HL-60 (cell line): ENCODE measurements at regions not wholly inside any gene's neighbourhood (a gene's known extent, or its start where the extent isn't known, plus 50 kb on each side); places are given as distances from the start of the nearest gene placed in this dataset.

ENCODE experiments used
- DNase-seq, 2 experiments: peaks; one replicate each; pipeline ENCODE4 v3.0.0-alpha.2; 2010 to 2020; ENCODE audit warnings: low read depth in 1 of 2, low spot score in 1 of 2
- H3K27ac ChIP-seq: fragments of 250-450 bp; sonication (Bioruptor Pico); replicated peaks from 2 replicates; pipeline ENCODE4 v1.5.1; 2020; ENCODE audit warnings: mild to moderate bottlenecking, moderate library complexity
- H3K27me3 ChIP-seq: fragments of 250-450 bp; sonication (Bioruptor Pico); 2 replicates; pipeline ENCODE4 v1.5.1; 2021; ENCODE audit warnings: mild to moderate bottlenecking, moderate library complexity; ENCODE audit not compliant: insufficient read depth, poor library complexity, severe bottlenecking
- H3K4me3 ChIP-seq: replicated peaks from 2 replicates; pipeline ENCODE4 v1.5.1; 2011; ENCODE audit warnings: mild to moderate bottlenecking, control low read depth, low read length; ENCODE audit not compliant: insufficient read depth
- CTCF ChIP-seq: IDR thresholded peaks from one replicate; pipeline ENCODE4 v1.5.1; 2011; ENCODE audit warnings: low read length, control low read depth, inconsistent platforms; ENCODE audit not compliant: insufficient read depth
- GABPA ChIP-seq: IDR thresholded peaks from 2 replicates; pipeline ENCODE4 v1.6.1; 2012; ENCODE audit warnings: low read depth
- POLR2AphosphoS5 ChIP-seq: IDR thresholded peaks from 2 replicates; pipeline ENCODE4 v1.6.1; 2012; ENCODE audit warnings: low read depth
- SPI1 ChIP-seq: IDR thresholded peaks from 2 replicates; pipeline ENCODE4 v1.6.1; 2012; ENCODE audit warnings: low read depth, mild to moderate bottlenecking, borderline replicate concordance
- TF ChIP-seq, protein P1 (sequence below): IDR thresholded peaks from 2 replicates; pipeline ENCODE4 v1.6.1; 2012; ENCODE audit warnings: low read depth; ENCODE audit not compliant: insufficient replicate concordance

- H3K27ac ChIP-seq = no peak overlapping the region
- DNase-seq = no peak
- H3K27me3 ChIP-seq = no peaks in the 10 kb centered on the region
- TF ChIP-seq CTCF (no peak), SPI1 (no peak), GABPA (no peak), POLR2AphosphoS5 (no peak)
- TF ChIP-seq, protein P1, sequence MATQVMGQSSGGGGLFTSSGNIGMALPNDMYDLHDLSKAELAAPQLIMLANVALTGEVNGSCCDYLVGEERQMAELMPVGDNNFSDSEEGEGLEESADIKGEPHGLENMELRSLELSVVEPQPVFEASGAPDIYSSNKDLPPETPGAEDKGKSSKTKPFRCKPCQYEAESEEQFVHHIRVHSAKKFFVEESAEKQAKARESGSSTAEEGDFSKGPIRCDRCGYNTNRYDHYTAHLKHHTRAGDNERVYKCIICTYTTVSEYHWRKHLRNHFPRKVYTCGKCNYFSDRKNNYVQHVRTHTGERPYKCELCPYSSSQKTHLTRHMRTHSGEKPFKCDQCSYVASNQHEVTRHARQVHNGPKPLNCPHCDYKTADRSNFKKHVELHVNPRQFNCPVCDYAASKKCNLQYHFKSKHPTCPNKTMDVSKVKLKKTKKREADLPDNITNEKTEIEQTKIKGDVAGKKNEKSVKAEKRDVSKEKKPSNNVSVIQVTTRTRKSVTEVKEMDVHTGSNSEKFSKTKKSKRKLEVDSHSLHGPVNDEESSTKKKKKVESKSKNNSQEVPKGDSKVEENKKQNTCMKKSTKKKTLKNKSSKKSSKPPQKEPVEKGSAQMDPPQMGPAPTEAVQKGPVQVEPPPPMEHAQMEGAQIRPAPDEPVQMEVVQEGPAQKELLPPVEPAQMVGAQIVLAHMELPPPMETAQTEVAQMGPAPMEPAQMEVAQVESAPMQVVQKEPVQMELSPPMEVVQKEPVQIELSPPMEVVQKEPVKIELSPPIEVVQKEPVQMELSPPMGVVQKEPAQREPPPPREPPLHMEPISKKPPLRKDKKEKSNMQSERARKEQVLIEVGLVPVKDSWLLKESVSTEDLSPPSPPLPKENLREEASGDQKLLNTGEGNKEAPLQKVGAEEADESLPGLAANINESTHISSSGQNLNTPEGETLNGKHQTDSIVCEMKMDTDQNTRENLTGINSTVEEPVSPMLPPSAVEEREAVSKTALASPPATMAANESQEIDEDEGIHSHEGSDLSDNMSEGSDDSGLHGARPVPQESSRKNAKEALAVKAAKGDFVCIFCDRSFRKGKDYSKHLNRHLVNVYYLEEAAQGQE = no peak
- H3K4me3 ChIP-seq = no peak overlapping the region
Observed at GRCh38 chr20:7240490-7240889, 473.0 kb downstream of the BMP2 start.

- no peak overlapping the region for H3K4me3 ChIP-seq
- H3K27me3 ChIP-seq = no peaks in the 10 kb centered on the region
- TF ChIP-seq GABPA (no peak), CTCF (no peak), POLR2AphosphoS5 (no peak), SPI1 (no peak)
- TF ChIP-seq, protein P1 = no peak
- no peak overlapping the region for H3K27ac ChIP-seq
- no peak for DNase-seq
Observed at GRCh38 chr20:7248281-7249201, 481.1 kb downstream of the BMP2 start.

DNA sequence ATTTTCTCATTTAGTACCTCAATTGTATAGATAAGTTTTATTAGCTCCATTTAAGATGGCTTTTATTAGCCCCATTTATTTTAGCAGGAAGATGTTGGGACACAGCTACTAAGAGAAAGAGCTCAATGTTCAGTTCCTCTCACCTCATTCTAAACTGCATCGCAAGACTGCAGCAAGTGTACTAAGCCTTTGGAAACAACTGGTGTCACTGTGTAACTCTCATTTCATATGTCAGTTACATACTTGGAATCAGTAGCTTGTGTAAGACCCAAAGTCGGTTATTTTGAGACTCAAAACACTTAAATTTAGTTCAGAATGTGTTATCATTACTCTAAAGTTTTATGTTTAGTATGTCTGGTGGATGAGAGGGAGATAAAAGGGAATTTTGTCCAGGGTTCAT, 482.9 kb downstream of the BMP2 start:
- no peak overlapping the region for H3K4me3 ChIP-seq

More for the DNA sequence above, 482.9 kb downstream of the BMP2 start:
- TF ChIP-seq SPI1 (no peak), CTCF (no peak), GABPA (no peak), POLR2AphosphoS5 (no peak)
- TF ChIP-seq, protein P1 = no peak
- Histone ChIP-seq H3K27ac (no peak overlapping the region), H3K27me3 (no peaks in the 10 kb centered on the region)
- no peak for DNase-seq
